ENCODE measurements at regions not wholly inside any gene's neighbourhood (a gene's known extent, or its start where the extent isn't known, plus 50 kb on each side); places are given as distances from the start of the nearest gene placed in this dataset.

GRCh38 chr11:116544721-116545120 lies 228.1 kb downstream of the BUD13 start:
- ATAC-seq (no peak), DNase-seq (ENCODE audit: missing footprints) (no peak)
- intact Hi-C loops (cut with DNase I) = no loop called here

DNA sequence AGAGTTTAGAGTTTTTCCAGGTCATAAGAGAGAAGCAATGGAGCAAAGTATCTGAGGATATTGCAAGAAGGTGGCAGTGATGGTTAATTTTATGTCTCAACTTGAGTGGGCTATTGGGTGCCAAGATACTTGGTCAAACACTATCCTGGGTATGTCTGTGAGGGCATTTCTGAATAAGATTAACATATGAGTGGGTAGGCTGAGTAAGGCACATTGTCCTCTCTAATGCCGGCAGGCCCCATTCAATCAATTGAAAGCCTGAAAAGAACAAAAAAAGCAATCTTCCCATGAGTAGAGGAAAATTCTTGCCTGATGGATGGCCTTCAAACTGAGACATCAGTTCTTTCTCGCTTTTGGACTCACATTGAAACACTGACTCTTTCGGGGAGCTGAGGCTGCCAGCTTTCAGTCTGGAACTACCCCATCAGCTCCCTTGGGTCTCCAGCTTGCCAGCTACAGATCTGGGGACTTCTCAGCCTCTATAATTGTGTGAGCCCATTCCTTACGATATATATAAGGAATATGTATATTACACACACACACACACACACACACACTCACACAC lies 228.8 kb downstream of the BUD13 start:
- no peak for DNase-seq (ENCODE audit: missing footprints)
- intact Hi-C loops (cut with DNase I) = no loop called here
- no peak for ATAC-seq

DNA sequence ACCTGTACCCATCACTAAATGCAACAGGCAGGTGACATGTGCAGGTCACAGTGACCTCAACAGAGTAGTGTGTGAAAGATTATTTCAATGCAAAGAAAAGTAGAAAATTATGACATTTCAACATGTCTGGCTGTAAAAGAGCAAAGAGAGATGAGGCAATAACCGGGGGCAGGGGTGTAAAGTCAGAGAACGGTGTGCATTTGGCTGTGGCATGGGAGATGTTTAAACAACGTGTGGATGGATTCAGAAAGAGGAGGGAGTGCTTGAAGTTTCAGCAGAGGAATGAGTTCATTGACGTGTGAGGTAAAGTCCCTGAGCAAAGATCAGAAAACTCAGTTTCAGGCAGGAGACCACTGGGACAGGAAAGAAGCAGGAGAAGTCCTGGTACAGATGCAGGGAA lies 229.7 kb downstream of the BUD13 start:
- intact Hi-C loops (cut with DNase I) = no loop called here
- ATAC-seq = no peak
- no peak for DNase-seq (ENCODE audit: missing footprints)

DNA sequence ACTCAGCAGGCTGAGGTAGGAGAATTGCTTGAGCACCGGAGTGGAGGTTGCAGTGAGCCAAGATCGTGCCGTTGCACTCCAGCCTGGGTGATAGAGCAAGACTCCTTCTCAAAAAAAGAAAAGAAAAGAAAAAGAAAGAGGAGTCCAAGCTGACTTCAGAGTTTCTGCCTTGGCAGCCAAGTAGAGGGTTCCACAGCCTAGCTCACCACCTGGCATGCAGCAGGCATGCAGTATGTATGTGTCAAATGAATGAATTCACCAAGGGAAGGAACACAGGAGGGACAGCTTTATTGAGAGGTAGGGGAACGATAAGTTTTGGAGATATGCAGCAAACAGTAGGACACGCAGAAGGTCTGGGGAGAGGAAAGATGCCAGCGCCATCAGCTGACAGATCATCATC lies 230.4 kb downstream of the BUD13 start:
- ATAC-seq (no peak), DNase-seq (ENCODE audit: missing footprints) (no peak)
- intact Hi-C loops (cut with DNase I) = no loop called here

- intact Hi-C loops (cut with DNase I) = no loop called here
- ATAC-seq (no peak), DNase-seq (ENCODE audit: missing footprints) (no peak)
Observed at GRCh38 chr11:116541460-116541859, 231.3 kb downstream of the BUD13 start.

DNA sequence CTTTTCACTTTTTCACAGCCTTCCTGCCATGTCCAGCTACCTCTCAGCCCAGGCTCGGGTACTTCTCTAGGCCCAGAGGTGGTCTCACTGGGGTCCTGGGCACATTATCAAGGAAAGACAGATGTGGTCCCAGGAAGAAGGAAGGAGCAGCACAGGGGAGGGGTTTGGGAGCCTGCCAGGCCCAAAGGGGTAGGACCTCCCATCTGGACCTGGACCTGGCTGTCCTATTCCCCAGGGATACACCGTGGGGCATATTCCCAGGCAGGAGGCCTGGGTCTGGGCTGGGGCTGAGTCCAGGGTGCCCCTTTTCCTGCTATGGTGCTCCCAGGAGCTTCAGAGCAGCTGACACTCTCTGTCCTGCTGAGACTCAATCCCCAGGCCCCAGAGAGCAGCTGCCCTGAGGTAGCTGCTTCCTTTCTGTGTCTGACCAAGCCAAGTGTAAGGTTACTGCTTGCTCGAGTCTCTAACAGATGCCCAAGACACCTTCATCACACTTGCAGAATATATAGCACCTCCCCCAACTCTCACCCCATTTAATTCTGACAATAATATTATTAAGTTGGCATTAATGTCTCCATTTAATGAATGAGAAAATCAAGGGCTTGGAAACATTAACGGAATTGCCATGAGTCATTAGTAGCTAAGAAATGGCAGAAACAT lies 232.0 kb downstream of the BUD13 start:
- ATAC-seq = no peak
- no peak for DNase-seq (ENCODE audit: missing footprints)
- intact Hi-C loops (cut with DNase I) = no loop called here

DNA sequence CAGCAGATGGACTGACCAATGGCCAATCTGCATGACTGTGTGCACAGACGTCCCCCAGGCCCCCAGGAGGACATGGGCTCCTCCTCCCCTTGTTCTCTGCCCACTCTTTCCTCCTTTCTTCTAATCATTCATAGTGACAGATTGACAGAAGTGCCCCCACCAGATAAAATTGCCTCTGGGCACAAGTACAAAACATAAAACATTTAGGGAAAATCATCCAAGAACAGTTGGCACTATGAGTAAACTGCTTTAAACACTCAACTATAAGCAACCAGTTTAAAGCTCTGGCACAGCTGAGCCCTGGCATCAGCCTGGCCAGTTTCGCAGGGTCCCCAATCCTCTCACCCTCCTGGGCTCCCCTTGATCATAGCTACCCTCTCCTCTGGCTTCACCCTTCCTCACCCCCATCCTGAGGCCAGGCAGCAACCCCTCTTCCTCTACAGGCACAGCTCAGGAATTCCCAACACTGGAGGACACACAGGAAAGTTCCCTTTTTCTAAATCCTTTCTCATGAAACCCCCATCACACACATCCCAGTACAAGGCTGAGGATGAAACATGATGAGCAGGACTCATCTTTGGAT lies 232.9 kb downstream of the BUD13 start:
- no peak for ATAC-seq
- intact Hi-C loops (cut with DNase I) = no loop called here
- no peak for DNase-seq (ENCODE audit: missing footprints)

DNA sequence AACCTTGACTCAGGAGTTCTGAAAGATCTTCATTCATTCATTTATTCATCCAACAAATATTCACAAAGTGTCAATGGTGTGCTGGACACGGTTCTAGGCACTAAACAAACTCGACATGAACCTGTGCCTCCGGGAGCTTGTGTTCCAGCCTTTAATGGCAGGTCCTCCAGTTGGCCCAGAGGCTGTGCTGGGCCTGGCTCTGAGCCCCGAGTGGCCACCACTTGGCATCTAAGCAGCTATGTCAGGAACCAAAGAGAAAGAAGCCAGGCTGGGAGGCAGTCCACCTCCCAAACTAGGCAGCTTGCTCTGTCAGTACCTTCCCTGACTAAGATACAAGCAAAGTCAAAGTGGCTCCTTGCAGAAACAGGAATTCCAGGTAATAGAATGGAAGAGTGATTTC lies 233.6 kb downstream of the BUD13 start:
- no peak for DNase-seq (ENCODE audit: missing footprints)
- intact Hi-C loops (cut with DNase I) = no loop called here
- no peak for ATAC-seq

DNA sequence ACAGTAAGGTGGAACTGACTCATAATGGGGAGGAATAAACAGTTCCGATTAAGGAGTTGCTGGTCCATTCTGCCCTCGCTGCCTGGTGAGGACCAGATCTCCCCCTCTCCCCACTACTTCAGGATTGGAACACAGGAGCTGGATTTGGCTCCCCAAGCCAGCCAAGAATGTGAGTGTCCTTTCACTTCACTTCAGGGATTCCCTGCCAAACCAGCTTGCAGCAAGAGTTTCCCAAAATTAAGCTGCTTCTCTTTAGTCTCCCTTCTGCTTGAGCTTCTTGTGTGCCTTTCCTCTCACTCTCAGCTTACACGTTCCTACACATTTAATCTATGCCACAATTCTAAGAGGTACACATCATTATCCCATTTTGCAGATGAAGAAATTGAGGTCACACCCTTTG lies 234.1 kb downstream of the BUD13 start:
- intact Hi-C loops (cut with DNase I) = no loop called here
- DNase-seq (ENCODE audit: missing footprints) (no peak), ATAC-seq (no peak)

GRCh38 chr11:116537709-116538108 lies 235.1 kb downstream of the BUD13 start:
- intact Hi-C loops (cut with DNase I) = no loop called here
- DNase-seq (ENCODE audit: missing footprints) = no peak
- no peak for ATAC-seq

- ATAC-seq = no peak
- DNase-seq (ENCODE audit: missing footprints) = no peak
- intact Hi-C loops (cut with DNase I) = no loop called here
Observed at GRCh38 chr11:116537121-116537520, 235.7 kb downstream of the BUD13 start.

- intact Hi-C loops (cut with DNase I) = no loop called here
- ATAC-seq (no peak), DNase-seq (ENCODE audit: missing footprints) (no peak)
Observed at GRCh38 chr11:116536416-116536815, 236.4 kb downstream of the BUD13 start.

DNA sequence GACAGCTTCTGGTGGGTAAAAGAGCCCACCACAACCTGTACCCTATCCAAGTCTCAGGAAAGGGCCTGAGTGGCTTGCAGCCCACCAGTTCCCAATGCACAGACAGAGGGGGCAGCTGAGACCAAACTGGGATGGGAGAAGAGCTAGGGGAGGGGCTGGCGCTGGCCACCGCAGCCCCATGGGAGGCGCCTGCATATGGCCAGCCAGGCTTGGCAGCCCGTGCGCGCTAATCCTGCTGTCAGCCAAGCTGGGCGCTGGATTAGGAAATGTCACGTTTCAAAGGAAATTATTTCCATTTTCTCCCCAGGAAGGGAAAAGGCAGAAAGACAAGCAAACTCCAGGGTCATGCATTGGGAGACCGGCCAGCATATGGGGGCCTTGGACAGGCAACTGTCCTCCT lies 236.8 kb downstream of the BUD13 start:
- intact Hi-C loops (cut with DNase I) = no loop called here
- DNase-seq (ENCODE audit: missing footprints) (no peak), ATAC-seq (no peak)

DNA sequence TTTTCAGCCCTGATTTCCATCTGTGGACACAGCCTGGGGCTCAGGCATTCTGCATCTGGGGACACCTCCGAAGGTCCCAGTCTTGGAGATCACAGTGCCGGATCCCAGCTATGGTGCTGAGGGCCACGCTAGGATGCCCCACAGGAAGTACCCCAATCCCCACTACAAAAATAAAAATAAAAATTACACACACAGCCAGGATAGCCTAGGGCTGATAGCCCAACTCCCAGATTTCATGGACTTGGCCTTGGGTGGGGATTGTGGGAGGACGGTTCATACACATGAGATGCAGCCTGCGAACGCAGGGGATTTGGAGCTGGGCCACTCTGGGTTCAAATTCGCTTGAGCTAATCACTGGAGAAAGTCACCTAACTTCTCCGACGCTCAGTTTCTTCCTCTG lies 237.7 kb downstream of the BUD13 start:
- no peak for ATAC-seq
- DNase-seq (ENCODE audit: missing footprints) = no peak
- intact Hi-C loops (cut with DNase I) = no loop called here

DNA sequence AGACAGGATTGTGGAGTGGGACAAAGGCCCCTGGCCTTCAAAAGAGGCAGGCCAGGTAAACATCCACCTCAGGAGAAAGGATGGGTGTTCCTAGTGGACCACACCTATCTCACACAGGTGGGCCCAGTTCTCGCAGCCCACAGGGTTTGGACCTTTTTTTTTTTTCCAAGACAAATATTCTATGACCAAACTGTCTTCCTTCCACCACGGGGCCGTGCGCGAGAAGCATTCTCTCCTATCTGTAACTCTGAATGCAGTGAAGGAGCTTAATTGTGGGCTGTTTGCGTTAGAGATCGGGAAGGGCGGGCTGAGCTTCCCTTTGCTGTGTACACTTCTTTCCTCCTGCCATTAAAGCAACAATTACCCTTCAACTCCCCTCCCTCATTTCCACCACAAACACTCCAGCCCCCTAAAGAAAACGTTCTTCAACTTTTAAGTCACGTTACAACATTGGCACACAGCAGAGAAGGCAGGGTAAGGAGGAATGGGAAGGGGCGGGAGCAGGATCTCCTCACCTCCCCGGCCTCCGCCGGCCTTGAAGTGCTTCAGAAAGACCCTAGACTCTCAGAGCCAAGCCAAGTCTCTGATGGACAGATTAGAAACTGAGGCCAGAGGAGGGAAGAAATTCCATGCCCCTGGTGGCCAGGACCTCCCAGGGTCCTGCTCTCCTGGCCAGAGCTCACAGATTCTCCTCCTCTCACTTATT lies 238.4 kb downstream of the BUD13 start:
- no peak for DNase-seq (ENCODE audit: missing footprints)

GRCh38 chr11:116533186-116533825 lies 239.5 kb downstream of the BUD13 start:
- intact Hi-C loops (cut with DNase I) = no loop called here
- ATAC-seq (no peak), DNase-seq (ENCODE audit: missing footprints) (no peak)

More for the DNA sequence above, 238.4 kb downstream of the BUD13 start:
- intact Hi-C loops (cut with DNase I) = no loop called here
- ATAC-seq = no peak

DNA sequence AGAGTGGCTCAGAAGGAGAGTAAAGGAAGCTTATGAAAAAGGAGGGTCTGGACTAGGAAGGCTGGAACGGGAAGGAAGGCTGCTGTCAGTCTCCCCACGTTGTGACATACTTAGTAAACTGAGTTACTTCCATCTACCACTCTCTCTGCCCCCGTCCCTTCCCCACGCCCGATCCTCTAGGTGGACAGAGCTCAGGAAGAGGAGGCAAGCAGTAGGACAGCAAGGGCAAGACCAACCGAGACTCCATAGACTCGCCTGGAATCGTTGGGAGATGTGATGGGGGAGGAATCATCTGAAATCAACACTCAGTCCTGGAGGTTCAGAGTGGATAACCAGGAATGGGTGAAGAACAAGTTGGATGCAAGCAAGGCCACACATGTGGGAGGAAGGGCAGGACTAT lies 240.7 kb downstream of the BUD13 start:
- intact Hi-C loops (cut with DNase I) = no loop called here
- DNase-seq (ENCODE audit: missing footprints) (no peak), ATAC-seq (no peak)

DNA sequence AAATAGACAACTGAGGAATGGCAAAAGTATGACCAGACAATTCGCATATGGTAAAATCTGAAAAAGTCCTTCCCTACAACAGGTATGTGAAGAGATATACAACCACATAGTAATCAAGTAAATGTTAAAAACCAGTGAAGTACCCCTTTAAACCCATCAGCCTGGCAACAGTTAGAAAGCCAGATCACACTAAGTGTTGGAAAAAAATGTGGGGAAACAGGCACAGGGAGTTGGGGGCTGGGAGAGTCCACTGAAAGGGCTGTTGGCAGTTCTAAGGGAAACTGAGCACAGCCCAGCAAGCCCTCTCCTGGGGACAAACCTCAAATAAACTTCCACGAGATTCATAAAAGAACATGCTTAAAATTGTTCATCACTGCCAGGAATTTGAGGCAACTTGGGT lies 242.1 kb downstream of the BUD13 start:
- no peak for ATAC-seq
- no peak for DNase-seq (ENCODE audit: missing footprints)
- intact Hi-C loops (cut with DNase I) = no loop called here

DNA sequence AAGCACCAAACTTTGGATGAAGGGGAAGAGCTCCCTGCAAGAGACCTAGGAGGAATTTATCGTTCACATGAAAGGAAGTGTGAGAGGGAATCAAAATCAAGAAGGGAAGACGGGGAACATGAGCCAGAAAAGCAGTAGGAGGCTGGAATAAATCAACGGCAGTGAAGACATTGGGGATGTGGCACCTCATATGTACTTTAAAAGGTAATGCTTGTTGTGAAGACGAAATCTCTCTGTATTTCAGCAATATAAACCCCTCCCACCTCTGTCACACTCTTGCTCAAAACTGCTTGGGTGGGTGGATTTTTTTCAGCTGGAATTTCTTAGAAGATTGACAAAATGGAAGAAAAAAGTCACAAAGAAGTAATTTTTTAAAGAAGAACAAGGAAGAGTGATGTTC lies 243.5 kb downstream of the BUD13 start:
- no peak for DNase-seq (ENCODE audit: missing footprints)
- ATAC-seq = no peak
- intact Hi-C loops (cut with DNase I) = no loop called here
